Neural crest cell (in vitro differentiated cells): ENCODE measurements at regions not wholly inside any gene's neighbourhood (a gene's known extent, or its start where the extent isn't known, plus 50 kb on each side); places are given as distances from the start of the nearest gene placed in this dataset.

Source experiments
- DNase-seq: peaks from one replicate; pipeline ENCODE4 v3.0.0; 2021; ENCODE audit warnings: low read depth, mixed read lengths, low spot score
- H3K27ac Mint-ChIP-seq: one replicate; pipeline ENCODE4 v1.8.0; 2021; ENCODE audit warnings: mild to moderate bottlenecking, mixed read lengths; ENCODE audit not compliant: unreplicated experiment
- H3K27me3 Mint-ChIP-seq: 2 replicates; pipeline ENCODE4 v1.8.0; 2021; ENCODE audit warnings: low read depth, mild to moderate bottlenecking, mixed read lengths
- H3K36me3 Mint-ChIP-seq: 2 replicates; pipeline ENCODE4 v1.8.0; 2021; ENCODE audit warnings: low read depth, mild to moderate bottlenecking, mixed read lengths
- H3K4me1 Mint-ChIP-seq: 2 replicates; pipeline ENCODE4 v1.8.0; 2021; ENCODE audit warnings: mixed read lengths
- H3K4me3 Mint-ChIP-seq: one replicate; pipeline ENCODE4 v1.8.0; 2021; ENCODE audit warnings: mild to moderate bottlenecking, mixed read lengths
- H3K9me3 Mint-ChIP-seq: 2 replicates; pipeline ENCODE4 v1.8.0; 2021; ENCODE audit warnings: mixed read lengths
- TF ChIP-seq, protein P1 (sequence below): fragments of 200-600 bp; sonication (generic); conservative IDR thresholded peaks from 2 replicates; pipeline ENCODE4 v1.5.0; 2021; ENCODE audit warnings: antibody characterized with exemption, mild to moderate bottlenecking

DNA sequence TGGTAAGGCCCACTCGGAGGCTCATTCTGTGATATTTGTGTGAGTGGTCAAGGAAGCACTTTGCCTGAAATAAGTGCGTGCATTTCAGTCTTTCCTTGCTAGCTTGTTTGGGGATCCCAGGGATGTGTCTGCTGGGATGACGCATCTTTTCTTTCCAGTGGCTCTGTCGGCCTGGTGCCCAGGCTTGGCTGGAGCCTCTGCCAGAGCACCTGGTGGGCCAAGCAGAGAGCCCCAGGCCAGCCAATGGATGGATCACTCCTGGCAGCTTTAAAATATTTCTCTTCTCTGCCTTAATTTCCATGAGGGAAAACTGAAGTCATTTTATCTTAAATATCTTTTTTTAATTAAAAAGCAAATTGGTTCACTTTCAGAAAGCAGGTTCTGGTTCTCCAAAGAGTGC, 501.8 kb upstream of the HS6ST1 start:
- Mint-ChIP-seq H3K27ac (no peak overlapping the region), H3K27me3 (peaks cover 3% of the 10 kb centered on the region), H3K9me3 (peaks cover 9% of the 10 kb centered on the region), H3K4me3 (no peak overlapping the region), H3K4me1 (peaks cover 28% of the 10 kb centered on the region), H3K36me3 (no peaks in the 10 kb centered on the region)
- TF ChIP-seq, protein P1, sequence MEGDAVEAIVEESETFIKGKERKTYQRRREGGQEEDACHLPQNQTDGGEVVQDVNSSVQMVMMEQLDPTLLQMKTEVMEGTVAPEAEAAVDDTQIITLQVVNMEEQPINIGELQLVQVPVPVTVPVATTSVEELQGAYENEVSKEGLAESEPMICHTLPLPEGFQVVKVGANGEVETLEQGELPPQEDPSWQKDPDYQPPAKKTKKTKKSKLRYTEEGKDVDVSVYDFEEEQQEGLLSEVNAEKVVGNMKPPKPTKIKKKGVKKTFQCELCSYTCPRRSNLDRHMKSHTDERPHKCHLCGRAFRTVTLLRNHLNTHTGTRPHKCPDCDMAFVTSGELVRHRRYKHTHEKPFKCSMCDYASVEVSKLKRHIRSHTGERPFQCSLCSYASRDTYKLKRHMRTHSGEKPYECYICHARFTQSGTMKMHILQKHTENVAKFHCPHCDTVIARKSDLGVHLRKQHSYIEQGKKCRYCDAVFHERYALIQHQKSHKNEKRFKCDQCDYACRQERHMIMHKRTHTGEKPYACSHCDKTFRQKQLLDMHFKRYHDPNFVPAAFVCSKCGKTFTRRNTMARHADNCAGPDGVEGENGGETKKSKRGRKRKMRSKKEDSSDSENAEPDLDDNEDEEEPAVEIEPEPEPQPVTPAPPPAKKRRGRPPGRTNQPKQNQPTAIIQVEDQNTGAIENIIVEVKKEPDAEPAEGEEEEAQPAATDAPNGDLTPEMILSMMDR = no peak
- no peak for DNase-seq

DNA sequence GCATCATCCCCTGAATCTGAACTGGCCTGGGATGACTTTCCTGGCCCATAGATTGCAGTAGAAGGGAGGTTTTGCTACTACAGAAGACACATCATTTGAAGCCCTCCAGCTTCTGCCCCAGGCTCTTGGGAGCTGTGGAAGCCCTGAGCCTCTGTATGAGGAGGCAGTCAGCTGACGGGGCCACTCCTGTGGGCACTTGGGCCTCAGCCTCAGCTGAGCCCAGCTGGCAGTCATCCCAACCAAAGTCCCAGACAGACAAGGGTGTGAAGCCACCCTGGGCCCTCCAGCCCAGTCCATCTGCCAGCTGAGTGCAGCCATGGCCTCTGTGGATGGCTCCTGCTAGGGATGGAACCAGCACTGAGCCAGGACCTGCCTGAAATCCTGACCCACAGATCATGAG, 502.3 kb upstream of the HS6ST1 start:
- TF ChIP-seq, protein P1 = no peak
- Mint-ChIP-seq H3K27me3 (peaks cover 3% of the 10 kb centered on the region), H3K4me3 (no peak overlapping the region), H3K4me1 (peaks cover 28% of the 10 kb centered on the region), H3K27ac (no peak overlapping the region), H3K36me3 (no peaks in the 10 kb centered on the region), H3K9me3 (peaks cover 9% of the 10 kb centered on the region)
- no peak for DNase-seq

DNA sequence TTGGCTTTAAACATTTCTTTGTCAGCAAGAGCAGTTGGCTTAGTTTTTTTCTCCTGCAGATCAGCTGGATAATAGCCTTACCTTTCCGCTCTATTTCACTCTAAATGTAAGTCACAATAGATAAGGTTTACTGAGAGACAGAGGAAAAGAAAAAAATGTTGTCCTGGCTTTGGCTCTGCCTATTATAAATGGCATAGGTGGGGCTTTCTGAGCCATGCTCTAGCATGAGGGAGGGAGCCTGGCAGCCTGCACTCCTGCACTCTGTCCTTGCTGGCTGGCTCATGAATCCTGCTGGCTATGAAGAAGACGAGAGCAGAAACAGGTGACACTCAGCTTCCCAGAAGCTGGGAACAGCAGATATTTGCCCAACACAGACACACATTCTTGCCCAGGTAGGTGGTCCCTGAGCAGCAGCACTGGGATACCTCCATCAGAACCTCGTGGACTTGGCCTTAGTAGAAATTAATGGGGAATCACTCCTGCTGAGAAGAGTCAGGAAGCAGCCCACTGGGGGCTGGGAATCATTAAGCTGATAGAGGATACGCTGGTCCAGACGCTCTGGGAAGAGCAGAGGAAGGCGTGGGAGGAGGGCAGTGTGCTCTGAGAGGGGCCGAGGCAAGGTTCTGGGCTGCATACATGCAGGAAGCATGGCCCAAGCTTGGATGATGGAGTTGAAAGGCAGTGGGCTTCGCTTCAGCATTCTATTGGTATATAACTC, 514.4 kb upstream of the HS6ST1 start:
- Mint-ChIP-seq H3K4me1 (peaks cover 12% of the 10 kb centered on the region), H3K4me3 (no peak overlapping the region), H3K27ac (no peak overlapping the region), H3K27me3 (peaks cover 1% of the 10 kb centered on the region), H3K9me3 (no peaks in the 10 kb centered on the region), H3K36me3 (no peaks in the 10 kb centered on the region)
- DNase-seq = no peak
- TF ChIP-seq, protein P1 = no peak

DNA sequence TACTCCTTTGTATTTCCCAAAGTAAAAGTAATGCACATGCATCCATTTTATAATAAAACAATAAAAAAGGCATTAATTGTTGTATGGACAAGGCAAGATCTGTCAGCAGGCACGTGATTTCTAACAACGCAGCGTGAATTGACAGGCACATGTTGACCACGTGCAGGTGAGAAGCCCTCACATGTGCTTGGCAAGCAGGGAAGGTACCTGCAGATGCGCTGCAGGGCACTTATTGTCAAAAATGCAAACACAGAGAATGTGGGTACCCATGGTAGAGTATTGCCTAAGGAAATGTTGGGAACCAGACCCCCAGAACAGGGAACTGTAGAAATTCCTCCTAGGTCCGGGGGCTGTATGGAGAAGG, 515.0 kb upstream of the HS6ST1 start:
- DNase-seq = no peak
- Mint-ChIP-seq H3K27ac (no peak overlapping the region), H3K4me1 (peaks cover 12% of the 10 kb centered on the region), H3K4me3 (no peak overlapping the region), H3K9me3 (no peaks in the 10 kb centered on the region), H3K36me3 (no peaks in the 10 kb centered on the region), H3K27me3 (peaks cover 2% of the 10 kb centered on the region)
- TF ChIP-seq, protein P1 = no peak

DNA sequence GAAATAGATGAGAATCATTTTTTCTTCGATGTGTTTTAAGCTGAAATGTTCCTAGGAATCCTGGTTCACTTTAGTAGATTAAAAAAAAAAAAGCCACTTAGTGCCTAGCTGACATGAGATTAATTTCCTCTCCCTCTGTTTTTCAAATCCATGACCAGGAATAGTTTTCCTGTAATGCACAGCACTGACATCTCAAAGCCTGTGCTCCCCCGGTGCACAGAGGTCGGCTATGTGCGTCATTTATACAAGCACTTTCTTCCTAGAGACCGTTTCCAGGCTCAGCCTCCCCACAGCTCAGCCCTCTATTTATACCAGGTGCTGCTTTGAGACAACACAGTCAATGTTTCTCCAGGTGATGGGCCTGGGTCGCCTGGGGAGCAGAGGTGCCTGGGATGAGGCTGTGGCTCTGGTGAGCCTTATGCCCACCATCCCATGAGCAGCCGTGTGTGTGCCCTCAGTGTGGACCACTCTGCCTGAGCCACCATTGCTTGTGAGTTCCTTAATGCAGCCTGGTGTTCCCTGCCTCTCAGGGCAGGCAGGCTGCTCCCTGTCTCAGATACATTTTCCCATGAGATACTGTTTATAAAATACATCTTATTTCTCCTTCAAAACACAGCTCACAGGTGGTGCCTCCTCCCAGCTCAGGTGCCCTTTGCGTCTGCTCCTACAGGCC, 515.7 kb upstream of the HS6ST1 start:
- peaks cover 12% of the 10 kb centered on the region for H3K4me1 Mint-ChIP-seq
- H3K4me3 Mint-ChIP-seq = no peak overlapping the region

More for the DNA sequence above, 515.7 kb upstream of the HS6ST1 start:
- H3K36me3 Mint-ChIP-seq = no peaks in the 10 kb centered on the region
- TF ChIP-seq, protein P1 = no peak
- DNase-seq = no peak
- no peak overlapping the region for H3K27ac Mint-ChIP-seq
- H3K27me3 Mint-ChIP-seq = peaks cover 2% of the 10 kb centered on the region
- no peaks in the 10 kb centered on the region for H3K9me3 Mint-ChIP-seq
